Right atrium auricular region (tissue), 2 donors: ENCODE measurements at regions not wholly inside any gene's neighbourhood (a gene's known extent, or its start where the extent isn't known, plus 50 kb on each side); places are given as distances from the start of the nearest gene placed in this dataset.
A peak's percentile ranks its signal among the peaks of the same experiment; 100 is the strongest.

ENCODE experiments used
- DNase-seq: peaks from one replicate; pipeline ENCODE4 v3.0.0-alpha.2; 2019; ENCODE audit warnings: low spot score
- H3K27ac ChIP-seq, 2 donors: fragments of 200-600 bp; sonication (generic); 1 replicate in 1 of 2; 2 replicates in 1 of 2; pipeline ENCODE4 v1.5.1; 2016 to 2019
- H3K27me3 ChIP-seq, 2 donors: fragments of 200-600 bp; sonication (generic); one replicate each; pipeline versions ENCODE4 v1.5.1 to v1.6.0; 2017 to 2019
- H3K36me3 ChIP-seq: fragments of 200-600 bp; sonication (generic); one replicate; pipeline ENCODE4 v1.5.1; 2016
- H3K4me1 ChIP-seq, 2 donors: fragments of 200-600 bp; sonication (generic); one replicate each; pipeline versions ENCODE4 v1.5.1 to v1.6.0; 2017 to 2019
- H3K4me3 ChIP-seq, 2 donors: fragments of 200-600 bp; sonication (generic); 1 replicate in 1 of 2; 2 replicates in 1 of 2; pipeline ENCODE4 v1.5.1; 2017 to 2019; ENCODE audit warnings: mild to moderate bottlenecking in 1 of 2, moderate library complexity in 1 of 2
- H3K9me3 ChIP-seq, 2 donors: fragments of 200-600 bp; sonication (generic); one replicate each; pipeline ENCODE4 v1.5.1; 2019
- CTCF ChIP-seq, 2 donors: fragments of 200-600 bp; sonication (generic); IDR thresholded peaks; one replicate each; pipeline ENCODE4 v1.5.1; 2019; ENCODE audit warnings: antibody characterized with exemption in 2 of 2

- no peak for DNase-seq
- H3K4me3 ChIP-seq: no peak overlapping the region
- H3K27me3 ChIP-seq: no peaks in the 10 kb centered on the region
- no peaks in the 10 kb centered on the region for H3K4me1 ChIP-seq
- no peak overlapping the region for H3K27ac ChIP-seq
- no peaks in the 10 kb centered on the region for H3K36me3 ChIP-seq
- peaks cover 0 to 9% of the 10 kb centered on the region in 2 donors for H3K9me3 ChIP-seq
- TF ChIP-seq CTCF (IDR thresholded peaks at IDR 0.05): peak in 1 of 2 donors; percentile 17
Observed at GRCh38 chr12:77720258-77720657, 110.4 kb upstream of the NAV3 start.

- Histone ChIP-seq H3K27me3 (no peaks in the 10 kb centered on the region), H3K4me1 (no peaks in the 10 kb centered on the region), H3K27ac (no peak overlapping the region), H3K9me3 (no peaks in the 10 kb centered on the region), H3K4me3 (no peak overlapping the region), H3K36me3 (no peaks in the 10 kb centered on the region)
- DNase-seq: no peak
- TF ChIP-seq CTCF (IDR thresholded peaks at IDR 0.05): no peak
Observed at GRCh38 chr12:77710209-77710608, 120.5 kb upstream of the NAV3 start.

GRCh38 chr12:77697126-77697525 is 133.6 kb upstream of the NAV3 start:
- DNase-seq: no peak
- H3K27ac ChIP-seq: no peak overlapping the region
- no peaks in the 10 kb centered on the region for H3K36me3 ChIP-seq
- H3K9me3 ChIP-seq: no peaks in the 10 kb centered on the region
- H3K4me3 ChIP-seq: no peak overlapping the region
- H3K4me1 ChIP-seq: no peaks in the 10 kb centered on the region
- H3K27me3 ChIP-seq: no peaks in the 10 kb centered on the region
- no peak for TF ChIP-seq CTCF (IDR thresholded peaks at IDR 0.05)

GRCh38 chr12:77696183-77696582 is 134.5 kb upstream of the NAV3 start:
- no peaks in the 10 kb centered on the region for H3K27me3 ChIP-seq
- no peak overlapping the region for H3K27ac ChIP-seq
- H3K9me3 ChIP-seq: no peaks in the 10 kb centered on the region
- no peaks in the 10 kb centered on the region for H3K36me3 ChIP-seq
- no peak for DNase-seq
- no peak overlapping the region for H3K4me3 ChIP-seq
- TF ChIP-seq CTCF (IDR thresholded peaks at IDR 0.05): no peak
- no peaks in the 10 kb centered on the region for H3K4me1 ChIP-seq

- no peak for TF ChIP-seq CTCF (IDR thresholded peaks at IDR 0.05)
- Histone ChIP-seq H3K27ac (no peak overlapping the region), H3K4me3 (no peak overlapping the region), H3K9me3 (no peaks in the 10 kb centered on the region), H3K4me1 (no peaks in the 10 kb centered on the region), H3K27me3 (no peaks in the 10 kb centered on the region), H3K36me3 (no peaks in the 10 kb centered on the region)
- no peak for DNase-seq
Observed at GRCh38 chr12:77689510-77690086, 141.1 kb upstream of the NAV3 start.

GRCh38 chr12:77687321-77687720 is 143.4 kb upstream of the NAV3 start:
- DNase-seq: no peak
- H3K4me3 ChIP-seq: no peak overlapping the region

More at GRCh38 chr12:77687321-77687720, 143.4 kb upstream of the NAV3 start:
- Histone ChIP-seq H3K36me3 (no peaks in the 10 kb centered on the region), H3K9me3 (no peaks in the 10 kb centered on the region), H3K27ac (no peak overlapping the region), H3K4me1 (no peaks in the 10 kb centered on the region), H3K27me3 (no peaks in the 10 kb centered on the region)
- no peak for TF ChIP-seq CTCF (IDR thresholded peaks at IDR 0.05)
